GM18508 (cell line): ENCODE measurements at regions not wholly inside any gene's neighbourhood (a gene's known extent, or its start where the extent isn't known, plus 50 kb on each side); places are given as distances from the start of the nearest gene placed in this dataset.

Experiments used
- ATAC-seq: cut with Tn5 transposase; IDR thresholded peaks from one replicate; pipeline ENCODE4 v1.9.1; 2021; ENCODE audit warnings: moderate number of reproducible peaks; ENCODE audit not compliant: insufficient read depth, unreplicated experiment

DNA sequence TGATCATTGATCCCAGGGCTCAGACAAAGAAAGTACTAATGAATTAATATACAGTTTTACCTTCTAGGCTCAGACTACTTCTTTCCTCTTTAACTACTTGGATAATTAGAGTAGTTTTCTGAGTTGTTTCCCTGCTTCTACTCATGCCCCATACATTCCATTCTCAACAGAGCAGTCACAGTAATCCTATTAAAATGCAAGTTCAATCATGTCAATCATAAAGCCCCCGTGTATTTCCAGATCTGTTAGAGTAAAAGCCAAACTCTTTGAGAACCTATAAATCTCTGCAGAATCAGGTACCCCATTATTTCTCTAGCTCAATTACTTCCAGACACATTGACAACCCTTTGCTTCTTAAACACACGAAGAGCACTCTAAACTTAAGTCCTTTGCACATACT, 242.1 kb upstream of the PRMT6 start:
- ATAC-seq: no peak

DNA sequence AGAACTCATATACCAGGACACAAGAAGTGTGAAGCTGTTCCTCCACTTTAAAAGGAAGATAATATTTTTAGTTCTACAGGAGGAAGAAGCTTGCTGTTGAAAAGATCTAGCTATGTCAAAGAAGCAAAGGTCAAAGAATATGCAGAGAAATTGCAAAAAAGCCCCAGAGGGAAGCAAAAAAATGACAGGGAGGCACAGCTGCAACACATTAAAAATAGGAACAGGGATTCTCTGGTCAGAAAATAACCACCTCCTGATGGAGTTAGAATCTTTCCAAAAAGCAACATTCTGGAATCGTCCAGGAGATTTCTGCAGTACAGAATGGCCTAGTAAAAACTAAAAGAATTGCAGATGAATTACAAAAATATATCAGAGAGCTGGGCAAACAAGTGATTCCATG, 238.9 kb upstream of the PRMT6 start:
- no peak for ATAC-seq

DNA sequence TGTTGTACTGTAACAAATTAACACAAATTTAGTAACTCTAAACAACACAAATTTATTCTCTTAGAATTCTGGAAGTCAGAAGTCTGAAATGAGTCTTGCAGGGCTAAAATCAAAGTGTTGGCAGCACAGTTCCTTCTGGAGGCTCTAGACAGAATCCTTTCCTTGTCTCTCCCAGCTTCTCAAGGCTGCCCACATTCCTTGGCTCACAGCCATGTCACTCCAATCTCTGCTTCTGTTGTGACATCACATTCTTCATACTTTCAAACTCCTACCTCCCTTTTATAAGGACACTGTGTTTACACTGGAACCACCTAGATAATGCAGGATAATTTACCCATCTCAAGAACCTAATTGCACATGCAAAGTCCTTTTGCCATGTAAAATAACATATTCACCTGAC, 225.0 kb upstream of the PRMT6 start:
- ATAC-seq: no peak

DNA sequence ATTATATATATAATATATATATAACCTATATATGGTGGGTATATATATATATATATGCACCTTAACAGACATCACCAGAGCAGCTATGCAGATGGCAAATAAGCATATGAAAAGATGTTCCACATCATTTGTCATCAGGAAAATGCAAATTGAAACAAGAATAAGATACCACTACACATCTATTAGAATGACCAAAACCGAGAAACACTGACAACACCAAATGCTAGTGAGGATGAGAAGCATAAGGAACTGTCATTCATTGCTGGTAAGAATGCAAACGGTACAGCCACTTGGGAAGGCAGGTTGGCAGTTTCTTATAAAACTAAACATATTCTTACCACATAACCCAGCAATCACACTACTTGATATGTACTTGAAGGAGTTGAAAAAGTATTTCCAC, 219.8 kb upstream of the PRMT6 start:
- ATAC-seq: peak; percentile 98

DNA sequence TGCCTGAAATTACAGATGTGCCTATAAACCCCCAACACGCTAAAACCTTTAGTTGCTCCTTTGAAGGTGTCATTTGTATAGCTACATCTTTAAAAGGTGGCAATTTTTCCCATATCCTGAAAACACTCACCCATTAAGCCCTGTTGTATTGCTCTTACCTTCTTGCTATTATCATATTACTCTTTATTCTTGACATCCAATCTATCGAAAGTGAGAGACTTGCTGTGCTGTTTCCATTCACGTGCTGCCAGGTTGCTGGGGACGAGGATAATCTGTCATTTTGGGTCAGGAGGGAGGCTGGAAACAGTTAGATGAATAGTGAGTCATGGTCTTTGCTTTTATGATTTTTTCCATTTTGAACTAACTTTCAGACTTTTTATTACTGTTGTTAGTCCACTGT, 213.0 kb upstream of the PRMT6 start:
- ATAC-seq: no peak

DNA sequence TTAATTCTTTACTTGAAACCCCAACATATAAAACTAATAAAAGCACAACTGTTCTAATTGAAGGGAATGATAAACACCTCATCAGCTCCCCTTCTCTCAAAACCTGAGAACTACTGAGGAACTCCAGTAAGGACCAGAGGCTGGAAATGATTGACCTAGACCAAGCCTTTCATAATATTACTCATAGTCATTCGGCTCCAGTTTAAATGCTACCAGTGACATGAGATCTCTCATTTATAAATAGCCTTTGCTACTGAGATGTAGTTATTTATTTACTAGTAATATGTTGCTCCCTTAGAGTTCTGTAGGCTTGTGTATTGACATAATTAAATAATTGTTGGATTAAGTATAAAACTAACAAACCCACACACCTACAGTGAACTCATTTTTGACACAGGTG, 209.8 kb upstream of the PRMT6 start:
- ATAC-seq: peak; percentile 99

DNA sequence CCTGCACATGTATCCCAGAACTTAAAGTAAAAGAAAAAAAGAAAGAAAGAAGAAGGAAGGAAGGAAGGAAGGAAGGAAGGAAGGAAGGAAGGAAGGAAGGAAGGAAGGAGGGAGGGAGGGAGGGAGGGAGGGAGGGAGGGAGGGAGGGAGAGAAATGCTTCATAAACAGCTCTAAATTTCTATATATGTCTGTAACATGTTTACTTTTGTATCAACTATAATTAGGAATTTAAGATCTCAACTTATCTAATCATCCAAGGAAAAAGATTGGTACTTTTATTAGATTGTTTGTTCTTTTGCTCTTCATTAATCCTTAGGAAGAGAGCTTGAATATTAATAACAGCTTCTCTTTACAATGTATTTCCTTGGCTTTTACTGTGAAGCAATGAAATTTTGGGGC, 195.4 kb upstream of the PRMT6 start:
- ATAC-seq: no peak

DNA sequence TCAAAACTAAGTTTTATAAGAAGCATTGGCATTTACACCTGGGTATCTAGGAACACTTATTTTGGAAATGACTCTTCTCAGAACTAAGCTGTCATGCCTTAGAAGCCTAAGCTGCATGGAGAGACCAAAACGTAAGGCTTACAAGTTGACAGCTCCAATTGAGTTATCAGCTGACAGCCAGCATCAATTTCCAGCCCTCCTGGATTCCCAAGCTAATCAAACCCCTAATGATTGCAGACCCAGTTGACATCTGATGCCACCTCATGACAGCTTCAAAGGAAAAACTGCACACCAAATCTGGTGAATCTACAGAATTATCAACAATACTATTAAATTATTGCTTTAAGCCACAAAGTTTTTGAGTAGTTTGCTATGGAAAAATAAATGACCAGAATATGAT, 187.6 kb upstream of the PRMT6 start:
- ATAC-seq: no peak

DNA sequence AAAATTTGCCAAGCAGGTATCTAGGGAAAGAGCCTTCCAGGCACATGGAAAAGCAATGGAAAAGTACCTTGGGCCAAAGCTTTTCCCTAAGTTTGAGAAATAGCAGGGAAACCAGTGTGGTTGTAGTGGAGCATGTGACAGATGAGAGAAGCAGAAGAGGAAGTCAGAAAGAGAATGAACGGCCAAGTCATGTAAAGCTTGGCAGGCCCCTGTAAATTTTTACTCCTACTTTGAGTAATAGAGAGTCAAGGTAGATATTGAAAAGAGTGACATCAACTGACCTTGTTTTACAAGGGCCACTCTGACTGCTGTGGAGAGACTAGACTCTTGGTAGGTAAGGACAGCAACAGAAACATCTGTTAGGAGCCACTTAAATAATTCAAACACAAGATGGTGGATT, 180.9 kb upstream of the PRMT6 start:
- ATAC-seq: peak; percentile 77

DNA sequence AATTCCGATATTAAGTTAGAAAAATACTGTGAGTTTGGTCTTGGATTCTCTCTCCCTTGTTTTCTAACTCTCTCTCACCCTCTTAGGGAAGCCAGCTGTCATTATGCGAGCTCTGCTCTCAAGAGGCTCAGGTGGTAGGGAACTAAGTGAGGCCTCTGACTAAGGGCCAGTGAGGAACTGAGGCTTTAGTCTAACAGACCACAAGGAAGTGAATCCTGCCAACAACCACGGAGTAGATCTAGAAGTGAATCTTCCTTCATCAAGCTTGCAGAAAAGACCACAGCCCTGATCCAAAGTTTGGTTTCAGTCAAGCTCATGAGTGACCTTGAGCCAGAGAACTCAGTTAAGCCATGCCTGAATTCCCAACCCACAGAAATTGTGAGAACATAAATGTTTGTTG, 180.1 kb upstream of the PRMT6 start:
- ATAC-seq: peak; percentile 59

DNA sequence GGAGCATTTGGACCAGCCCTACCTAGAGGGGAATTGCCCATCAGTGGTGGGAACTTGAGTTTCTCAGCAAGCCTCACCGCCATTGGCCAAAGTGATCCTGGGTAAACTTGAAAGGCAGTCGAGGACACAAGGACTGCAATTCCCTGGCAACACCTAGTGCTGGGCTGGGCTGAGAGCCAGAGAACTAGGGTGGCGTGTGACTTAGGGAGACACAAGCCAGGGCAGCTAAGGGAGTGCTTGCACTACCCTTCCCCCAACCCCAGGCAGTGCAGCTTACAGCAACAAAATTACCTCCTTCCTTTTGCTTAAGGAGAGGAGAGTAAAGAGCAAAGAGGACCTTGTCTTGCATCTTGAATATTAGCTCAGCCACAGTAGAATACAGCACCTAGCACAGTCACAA, 176.9 kb upstream of the PRMT6 start:
- ATAC-seq: no peak

DNA sequence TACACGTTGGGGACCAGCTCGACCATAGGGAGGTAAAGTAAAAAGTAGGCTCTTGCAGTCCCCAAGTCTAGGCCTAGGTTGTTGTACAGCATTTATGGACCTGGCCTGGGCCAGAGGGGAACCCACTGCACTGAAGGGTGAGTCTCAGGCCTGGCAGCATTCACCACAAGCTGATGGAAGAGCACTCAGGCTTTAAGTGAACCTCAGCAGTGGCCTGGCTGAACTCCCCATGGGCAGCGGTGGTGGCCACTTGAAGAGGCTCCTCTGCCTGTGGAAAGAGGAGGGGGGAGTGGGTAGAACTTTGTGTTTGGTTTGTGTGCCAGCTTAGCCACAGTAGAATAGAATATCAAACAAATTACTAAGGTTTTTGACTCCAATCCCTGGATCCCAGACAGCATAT, 176.2 kb upstream of the PRMT6 start:
- ATAC-seq: no peak

DNA sequence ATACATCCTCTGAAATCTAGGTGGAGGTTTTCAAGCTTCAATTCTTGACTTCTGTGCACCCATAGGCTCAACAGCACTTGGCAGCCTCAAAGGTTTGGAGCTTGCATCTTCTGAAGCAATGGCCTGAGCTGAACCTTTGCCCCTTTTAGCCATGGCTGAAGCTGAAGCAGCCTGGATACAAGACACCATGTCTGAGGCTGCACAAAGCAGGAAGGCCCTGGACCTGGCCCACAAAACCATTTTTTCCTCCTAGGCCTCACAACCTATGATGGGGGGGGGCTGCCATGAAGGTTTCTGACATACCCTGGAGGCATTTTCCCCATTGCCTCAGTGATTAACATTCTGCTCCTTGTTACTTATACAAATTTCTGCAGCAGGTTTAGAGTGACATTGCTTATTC, 173.3 kb upstream of the PRMT6 start:
- ATAC-seq: no peak

DNA sequence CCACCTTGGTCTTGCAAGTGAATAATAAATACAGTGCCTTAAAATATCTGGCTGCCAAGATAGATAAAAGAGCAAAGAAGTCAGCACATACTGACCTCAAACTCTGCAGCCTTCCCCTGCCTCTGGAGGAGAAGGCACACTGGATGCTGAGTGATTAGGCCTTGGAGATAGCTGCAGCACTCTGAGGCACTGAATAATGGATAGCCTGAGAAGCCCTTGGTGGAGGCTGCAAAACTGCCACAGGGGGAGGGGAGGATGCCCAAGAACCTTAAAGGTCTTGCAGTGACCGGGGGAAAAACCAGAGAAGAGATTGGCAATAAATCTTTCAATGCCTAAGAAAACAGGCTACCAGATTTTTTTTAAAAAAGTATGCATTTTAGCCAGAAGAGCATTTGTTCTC, 167.4 kb upstream of the PRMT6 start:
- no peak for ATAC-seq

DNA sequence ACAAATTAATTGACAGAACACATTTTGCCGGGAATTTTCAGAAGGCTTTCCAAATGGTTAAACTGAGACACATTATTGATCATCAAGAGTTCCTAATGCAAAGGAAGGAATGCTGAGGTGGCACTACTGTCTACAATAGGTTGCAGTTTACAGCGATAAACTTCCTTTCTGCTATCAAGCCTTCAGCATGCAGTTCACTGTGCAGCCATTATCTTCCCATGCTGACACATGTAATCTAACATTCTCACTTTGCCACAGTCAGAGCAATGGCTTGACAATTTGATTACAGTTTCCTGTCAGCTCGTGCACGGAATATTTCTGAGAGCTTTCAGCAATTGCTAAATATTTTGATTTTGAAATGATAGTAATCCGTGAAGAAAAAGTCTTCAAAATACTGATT, 166.9 kb upstream of the PRMT6 start:
- ATAC-seq: no peak

DNA sequence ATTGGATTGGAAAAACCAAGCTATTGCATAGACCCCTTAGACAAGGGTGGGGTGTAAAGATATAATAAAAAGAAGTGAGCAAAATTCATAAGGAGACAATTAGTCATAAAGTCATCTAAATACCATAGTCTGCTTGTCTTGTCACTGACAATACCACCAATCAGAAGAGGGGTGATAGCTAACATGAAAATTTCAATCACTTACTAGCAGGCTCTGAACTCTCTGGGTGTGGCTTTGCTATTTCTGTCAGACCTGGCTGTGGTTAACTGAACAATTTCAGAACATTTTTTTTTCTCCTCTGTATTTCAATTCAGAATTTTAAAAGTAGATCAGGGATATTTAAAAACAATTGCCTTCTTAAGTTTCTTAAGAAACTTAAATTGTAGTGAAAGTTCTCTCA, 158.5 kb upstream of the PRMT6 start:
- ATAC-seq: peak; percentile 53

DNA sequence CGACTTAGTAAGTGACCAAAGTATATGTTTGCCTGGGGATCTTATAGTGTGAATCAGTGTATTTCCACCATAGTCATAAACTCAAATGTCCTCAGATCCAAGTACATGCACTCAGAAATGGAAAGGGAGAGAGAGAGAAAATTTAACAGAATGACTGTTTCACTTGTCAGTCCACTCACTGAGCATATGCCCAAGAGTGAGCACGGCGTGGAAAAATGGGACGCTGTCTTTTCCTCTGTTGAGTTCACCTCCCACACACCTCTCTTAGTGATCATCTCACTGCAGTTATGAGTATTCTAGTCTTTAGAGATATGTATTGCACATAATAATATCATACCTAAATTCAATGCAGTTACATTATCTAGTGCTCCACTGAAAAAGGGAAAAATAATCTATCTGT, 156.8 kb upstream of the PRMT6 start:
- no peak for ATAC-seq

DNA sequence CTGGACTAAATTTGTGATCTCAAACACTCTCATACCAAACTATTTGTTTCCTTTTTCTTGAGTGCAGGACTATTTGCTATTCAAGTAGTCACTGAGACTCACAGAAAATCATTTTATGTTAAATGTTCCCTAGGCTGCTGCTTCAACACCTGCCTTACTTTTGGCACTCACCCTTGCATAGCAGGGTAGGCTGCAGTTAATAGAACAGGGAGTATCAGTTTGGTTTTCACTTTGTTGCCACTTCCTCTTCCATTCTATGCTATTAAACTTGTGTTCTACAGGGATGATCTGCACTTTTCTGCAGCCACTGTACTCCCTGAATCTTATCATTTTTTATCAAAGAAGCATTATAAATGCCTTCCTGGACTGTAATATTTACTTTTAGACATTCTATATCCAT, 148.7 kb upstream of the PRMT6 start:
- ATAC-seq: peak; percentile 99

DNA sequence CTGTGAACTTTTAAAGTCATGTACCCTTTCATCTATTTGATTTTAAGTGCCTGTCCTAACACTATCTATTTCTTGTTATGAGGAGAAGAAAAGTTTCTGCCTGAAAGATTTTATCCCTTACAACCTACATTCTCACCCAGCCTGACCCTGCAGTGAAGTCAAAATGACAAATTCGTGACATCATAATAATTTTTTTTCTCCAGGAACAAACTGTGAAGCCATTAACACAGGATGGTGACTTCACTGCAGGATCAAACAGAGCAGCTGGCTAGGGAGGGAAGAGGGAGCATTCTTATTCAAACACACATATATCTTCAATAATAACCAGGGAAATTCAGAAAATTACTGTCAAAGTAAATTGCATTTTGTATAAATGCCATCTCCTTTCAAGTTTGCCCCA, 147.8 kb upstream of the PRMT6 start:
- no peak for ATAC-seq

DNA sequence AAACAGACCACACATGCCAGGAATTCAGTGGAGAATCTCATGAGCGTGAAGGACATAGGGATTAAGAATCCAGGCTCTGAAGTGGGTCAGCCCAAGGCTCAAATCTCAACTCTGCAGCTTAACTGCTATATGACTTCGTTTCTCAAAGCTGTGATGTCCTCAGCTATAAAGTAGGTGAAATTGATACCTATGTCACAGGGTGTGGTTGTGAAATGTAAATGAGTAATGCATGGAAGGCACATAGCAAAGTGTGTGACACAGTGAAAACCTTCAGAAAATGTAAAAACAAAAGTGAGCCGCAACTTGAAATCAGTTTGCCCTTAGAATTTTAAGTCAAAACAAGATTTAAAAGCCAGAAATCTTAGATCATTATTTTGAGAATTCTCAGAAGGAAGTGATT, 145.7 kb upstream of the PRMT6 start:
- ATAC-seq: no peak

DNA sequence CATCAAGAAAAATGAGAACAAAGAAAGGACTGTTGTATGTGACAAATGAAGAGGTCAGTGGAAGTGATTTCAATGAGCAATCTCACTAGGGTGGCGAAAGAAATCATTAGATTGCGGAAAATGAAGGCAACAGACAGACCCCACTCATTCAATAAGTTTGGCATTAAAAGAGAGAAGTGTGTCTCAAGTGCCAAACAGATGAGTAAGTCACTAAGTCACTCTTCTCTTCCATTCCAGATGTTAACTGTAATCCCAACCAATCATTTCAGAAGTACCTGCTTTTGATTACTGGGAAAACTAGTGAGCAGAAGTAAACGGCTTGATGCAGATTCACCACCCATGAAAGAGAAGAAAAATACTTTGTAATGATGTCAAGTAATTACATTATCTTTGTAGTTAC, 144.3 kb upstream of the PRMT6 start:
- ATAC-seq: no peak

DNA sequence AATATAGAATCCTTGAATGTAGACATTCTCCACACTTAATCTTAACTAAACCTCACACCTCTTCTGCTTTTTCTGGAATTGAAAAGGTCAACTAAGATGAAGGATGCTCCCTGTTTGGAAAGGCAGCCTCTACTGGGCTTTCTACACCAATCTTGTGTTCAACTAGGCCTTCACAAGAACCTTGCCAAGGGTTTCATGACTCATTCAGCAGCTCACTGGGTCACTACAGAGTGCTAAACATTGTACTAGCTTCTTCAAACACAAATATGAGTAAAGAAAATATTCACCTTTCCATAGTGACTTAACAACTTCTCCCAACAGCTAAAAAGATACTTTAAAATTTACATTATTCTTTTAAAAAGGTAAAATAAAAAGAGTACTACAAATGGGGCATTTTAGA, 135.3 kb upstream of the PRMT6 start:
- no peak for ATAC-seq

DNA sequence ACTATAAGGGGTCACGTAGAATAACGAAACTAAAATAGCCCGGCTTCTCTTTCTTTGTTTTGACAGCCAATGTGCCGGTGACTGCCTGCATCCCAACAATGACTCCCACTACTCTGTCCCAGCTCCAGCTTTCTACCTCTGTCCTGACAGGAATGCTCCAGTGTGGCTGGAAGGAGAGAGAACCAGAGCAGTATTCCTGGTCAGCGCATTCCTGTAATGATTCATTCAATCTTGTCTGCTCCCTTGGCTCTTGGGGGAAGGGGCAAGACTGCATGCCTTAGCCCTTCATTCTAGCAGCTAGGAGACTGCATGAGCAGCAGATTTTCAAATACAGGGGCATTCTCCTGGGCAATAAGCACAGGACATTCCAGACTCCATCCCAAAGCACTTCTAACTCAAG, 132.1 kb upstream of the PRMT6 start:
- ATAC-seq: no peak

DNA sequence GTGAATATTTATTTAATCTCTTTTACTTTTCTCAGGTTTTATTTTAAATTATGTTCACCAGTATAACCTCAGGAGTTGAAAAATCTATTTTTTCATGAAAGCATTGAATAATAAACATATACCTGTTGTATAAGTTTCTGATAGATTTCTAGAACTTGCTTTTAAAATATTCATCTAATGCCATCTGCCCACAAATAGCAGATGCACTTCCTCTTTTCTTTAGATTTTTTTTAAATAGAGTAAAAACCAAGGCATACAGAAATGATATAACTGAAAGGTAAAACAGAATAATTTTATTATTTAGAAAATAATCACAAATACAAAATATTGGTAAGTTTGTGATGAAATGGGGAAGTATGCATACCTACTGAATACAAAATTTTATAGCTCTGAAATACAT, 130.7 kb upstream of the PRMT6 start:
- no peak for ATAC-seq
